CD4-positive, alpha-beta T cell (primary cell): ENCODE measurements at regions not wholly inside any gene's neighbourhood (a gene's known extent, or its start where the extent isn't known, plus 50 kb on each side); places are given as distances from the start of the nearest gene placed in this dataset.

Source experiments
- ATAC-seq: fragments of 200-7000 bp; cut with Tn5 transposase; one replicate; pipeline ENCODE4 v1.10.0; 2022; ENCODE audit warnings: mild to moderate bottlenecking; ENCODE audit not compliant: poor library complexity
- CTCF ChIA-PET: fragments of 350-600 bp; sonication (Branson Sonifier 250); formaldehyde crosslinking; loops from one replicate; lab custom pipeline; 2021; ENCODE audit warnings: antibody characterized with exemption, inconsistent platforms; lab: Charles Lee
- POLR2A ChIA-PET: fragments of 350-600 bp; sonication (Branson Sonifier 250); formaldehyde crosslinking; loops from one replicate; lab custom pipeline; 2021; ENCODE audit warnings: antibody characterized with exemption, inconsistent platforms; lab: Charles Lee
- DNase-seq, 14 experiments: peaks; one replicate each; pipeline ENCODE4 v3.0.0-alpha.2; 2013 to 2020; ENCODE audit warnings: mixed read lengths in 2 of 14
- H3K27ac ChIP-seq, 2 donors: one replicate each; pipeline versions ENCODE4 v1.5.1 to v1.7.0; 2013; ENCODE audit warnings: low read length in 2 of 2, low read depth in 1 of 2, mild to moderate bottlenecking in 1 of 2
- H3K27me3 ChIP-seq, 2 experiments: 1 replicate in 1 of 2; 2 replicates in 1 of 2; pipeline versions ENCODE4 v1.6.1 to v1.7.0; 2013; ENCODE audit warnings: low read length in 2 of 2, control low read depth in 1 of 2, mild to moderate bottlenecking in 1 of 2, moderate library complexity in 1 of 2; ENCODE audit not compliant: insufficient read depth in 2 of 2, control insufficient read depth in 1 of 2
- H3K36me3 ChIP-seq: one replicate; pipeline ENCODE4 v1.6.1; 2013; ENCODE audit warnings: low read length, control low read depth; ENCODE audit not compliant: insufficient read depth
- H3K4me1 ChIP-seq: one replicate; pipeline ENCODE4 v1.6.1; 2013; ENCODE audit warnings: low read length, control low read depth; ENCODE audit not compliant: insufficient read depth
- H3K4me3 ChIP-seq: one replicate; pipeline ENCODE4 v1.5.1; 2013; ENCODE audit warnings: mild to moderate bottlenecking, low read length, moderate library complexity
- H3K9me3 ChIP-seq, 2 experiments: 1 replicate in 1 of 2; 2 replicates in 1 of 2; pipeline versions ENCODE4 v1.6.1 to v1.7.0; 2013; ENCODE audit warnings: low read length in 2 of 2, mild to moderate bottlenecking in 2 of 2, control low read depth in 1 of 2, moderate library complexity in 1 of 2; ENCODE audit not compliant: control insufficient read depth in 1 of 2, insufficient read depth in 1 of 2
- H3K27ac Mint-ChIP-seq: one replicate; pipeline ENCODE4 v1.8.0; 2020; ENCODE audit warnings: mixed read lengths
- H3K27me3 Mint-ChIP-seq: one replicate; pipeline ENCODE4 v1.8.0; 2021; ENCODE audit warnings: mixed read lengths
- H3K36me3 Mint-ChIP-seq: one replicate; pipeline ENCODE4 v1.8.0; 2021; ENCODE audit warnings: low read depth, mixed read lengths
- H3K4me1 Mint-ChIP-seq: one replicate; pipeline ENCODE4 v1.8.0; 2021; ENCODE audit warnings: low read depth, mixed read lengths
- H3K4me3 Mint-ChIP-seq: one replicate; pipeline ENCODE4 v1.8.0; 2020; ENCODE audit warnings: mild to moderate bottlenecking, mixed read lengths
- H3K9me3 Mint-ChIP-seq: one replicate; pipeline ENCODE4 v1.8.0; 2020; ENCODE audit warnings: mixed read lengths
- CTCF ChIP-seq: fragments of 200-600 bp; IDR thresholded peaks from one replicate; pipeline ENCODE4 v1.8.0; 2022; ENCODE audit warnings: antibody characterized with exemption, mild to moderate bottlenecking
- intact Hi-C, 2 experiments: fragments of 100-400 bp; cut with DNase I in 1 of 2; cut with micrococcal nuclease in 1 of 2; formaldehyde crosslinking; loops; one replicate each; pipeline versions ENCODE4 v1.15.1 to v1.9.0; 2023 to 2025; cut with DNase I, micrococcal nuclease

GRCh38 chr9:15033316-15033715, 123.1 kb upstream of the FREM1 start:
- no peaks in the 10 kb centered on the region for H3K36me3 ChIP-seq
- ATAC-seq (no peak), DNase-seq (no peak)
- no peaks in the 10 kb centered on the region for H3K36me3 Mint-ChIP-seq
- CTCF ChIA-PET = no interaction called here
- H3K27ac Mint-ChIP-seq = no peak overlapping the region
- no peaks in the 10 kb centered on the region for H3K9me3 ChIP-seq
- H3K9me3 Mint-ChIP-seq = no peaks in the 10 kb centered on the region
- H3K27me3 Mint-ChIP-seq = peaks cover 14% of the 10 kb centered on the region
- no peaks in the 10 kb centered on the region for H3K4me1 Mint-ChIP-seq
- H3K4me3 Mint-ChIP-seq = no peak overlapping the region
- no peak for TF ChIP-seq CTCF
- no peaks in the 10 kb centered on the region for H3K4me1 ChIP-seq
- H3K27me3 ChIP-seq = no peaks in the 10 kb centered on the region
- no peak overlapping the region for H3K27ac ChIP-seq
- H3K4me3 ChIP-seq = no peak overlapping the region
- intact Hi-C loops = no loop called here
- POLR2A ChIA-PET = interaction anchor here (0.5 kb wide), 1 partner anchor 644 kb away, joined by 3 read pairs; no protein-coding TSS in a partner anchor

- H3K27me3 ChIP-seq = no peaks in the 10 kb centered on the region
- H3K9me3 Mint-ChIP-seq = no peaks in the 10 kb centered on the region
- no peak overlapping the region for H3K27ac ChIP-seq
- peaks cover 18% of the 10 kb centered on the region for H3K27me3 Mint-ChIP-seq
- no peaks in the 10 kb centered on the region for H3K36me3 Mint-ChIP-seq
- H3K4me1 Mint-ChIP-seq = no peaks in the 10 kb centered on the region
- ChIA-PET CTCF (no interaction called here), POLR2A (interaction anchor here (0.5 kb wide), 1 partner anchor 644 kb away, joined by 3 read pairs; no protein-coding TSS in a partner anchor)
- no peak overlapping the region for H3K27ac Mint-ChIP-seq
- ATAC-seq (no peak), DNase-seq (no peak)
- no peaks in the 10 kb centered on the region for H3K36me3 ChIP-seq
- no peaks in the 10 kb centered on the region for H3K9me3 ChIP-seq
- no peak overlapping the region for H3K4me3 Mint-ChIP-seq
- H3K4me1 ChIP-seq = no peaks in the 10 kb centered on the region
- TF ChIP-seq CTCF = no peak
- intact Hi-C loops = no loop called here
- no peak overlapping the region for H3K4me3 ChIP-seq
Observed at GRCh38 chr9:15032860-15033259, 122.6 kb upstream of the FREM1 start.

- no peaks in the 10 kb centered on the region for H3K9me3 Mint-ChIP-seq
- ATAC-seq (no peak), DNase-seq (no peak)
- no peak overlapping the region for H3K27ac ChIP-seq
- H3K27me3 Mint-ChIP-seq = peaks cover 7% of the 10 kb centered on the region
- POLR2A ChIA-PET = no interaction called here
- no peaks in the 10 kb centered on the region for H3K27me3 ChIP-seq
- H3K36me3 ChIP-seq = no peaks in the 10 kb centered on the region
- TF ChIP-seq CTCF = no peak
- H3K27ac Mint-ChIP-seq = no peak overlapping the region
- H3K4me3 ChIP-seq = no peak overlapping the region
- no peak overlapping the region for H3K4me3 Mint-ChIP-seq
- H3K9me3 ChIP-seq = no peaks in the 10 kb centered on the region
- intact Hi-C loops = no loop called here
- CTCF ChIA-PET = no interaction called here
- no peaks in the 10 kb centered on the region for H3K4me1 ChIP-seq
- H3K4me1 Mint-ChIP-seq = no peaks in the 10 kb centered on the region
- H3K36me3 Mint-ChIP-seq = no peaks in the 10 kb centered on the region
Observed at GRCh38 chr9:15021146-15021545, 110.9 kb upstream of the FREM1 start.
